Cardiac fibroblast (primary cell): ENCODE measurements at regions not wholly inside any gene's neighbourhood (a gene's known extent, or its start where the extent isn't known, plus 50 kb on each side); places are given as distances from the start of the nearest gene placed in this dataset.

Source experiments
- DNase-seq, 2 donors: peaks; one replicate each; pipeline versions ENCODE4 v3.0.0 to v3.0.0-alpha.2; 2010; ENCODE audit warnings: low read depth in 2 of 2
- H3K4me3 ChIP-seq, 2 donors: replicated peaks in 1 of 2; 1 replicate in 1 of 2; 2 replicates in 1 of 2; pipeline ENCODE4 v1.5.1; 2011; ENCODE audit warnings: low read depth in 2 of 2, low read length in 2 of 2, mild to moderate bottlenecking in 2 of 2, moderate library complexity in 1 of 2
- TF ChIP-seq, protein P1 (sequence below): IDR thresholded peaks from one replicate; pipeline ENCODE4 v1.5.1; 2011; ENCODE audit warnings: low read depth, mild to moderate bottlenecking, low read length, inconsistent platforms

DNA sequence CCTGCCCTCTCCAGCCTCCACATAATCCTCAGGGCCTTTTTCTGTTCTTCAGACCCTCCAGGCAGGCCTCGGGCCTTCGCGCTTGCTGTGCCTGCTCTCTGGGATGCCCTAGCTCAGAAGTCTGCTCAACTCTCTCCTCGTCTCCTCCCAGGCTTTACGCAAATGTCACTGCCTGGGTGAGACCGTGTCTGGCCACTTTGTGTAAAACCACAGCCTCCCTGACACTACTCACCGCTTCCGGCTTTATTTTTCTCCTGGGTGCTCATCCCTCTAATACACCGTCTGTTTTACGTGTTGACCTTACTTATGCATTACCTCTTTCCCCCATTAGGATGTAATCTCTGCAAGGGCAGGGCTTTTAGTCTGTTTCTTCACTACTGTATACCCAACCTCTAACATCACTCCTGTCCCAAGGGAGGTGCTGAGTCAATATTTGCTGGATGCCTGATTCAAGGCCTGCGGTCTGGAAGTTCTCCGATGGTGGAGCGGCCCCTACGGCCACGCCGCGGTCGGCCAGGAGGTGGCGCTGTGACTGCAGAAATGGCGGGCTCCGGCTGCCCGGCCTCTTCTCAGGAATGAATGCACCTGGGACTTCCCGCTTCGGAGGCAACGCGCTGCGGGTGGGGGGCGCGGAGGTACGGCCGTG is 58.2 kb upstream of the THY1 start:
- peak; percentile 97 to 100 for DNase-seq
- H3K4me3 ChIP-seq = no peak overlapping the region
- TF ChIP-seq, protein P1, sequence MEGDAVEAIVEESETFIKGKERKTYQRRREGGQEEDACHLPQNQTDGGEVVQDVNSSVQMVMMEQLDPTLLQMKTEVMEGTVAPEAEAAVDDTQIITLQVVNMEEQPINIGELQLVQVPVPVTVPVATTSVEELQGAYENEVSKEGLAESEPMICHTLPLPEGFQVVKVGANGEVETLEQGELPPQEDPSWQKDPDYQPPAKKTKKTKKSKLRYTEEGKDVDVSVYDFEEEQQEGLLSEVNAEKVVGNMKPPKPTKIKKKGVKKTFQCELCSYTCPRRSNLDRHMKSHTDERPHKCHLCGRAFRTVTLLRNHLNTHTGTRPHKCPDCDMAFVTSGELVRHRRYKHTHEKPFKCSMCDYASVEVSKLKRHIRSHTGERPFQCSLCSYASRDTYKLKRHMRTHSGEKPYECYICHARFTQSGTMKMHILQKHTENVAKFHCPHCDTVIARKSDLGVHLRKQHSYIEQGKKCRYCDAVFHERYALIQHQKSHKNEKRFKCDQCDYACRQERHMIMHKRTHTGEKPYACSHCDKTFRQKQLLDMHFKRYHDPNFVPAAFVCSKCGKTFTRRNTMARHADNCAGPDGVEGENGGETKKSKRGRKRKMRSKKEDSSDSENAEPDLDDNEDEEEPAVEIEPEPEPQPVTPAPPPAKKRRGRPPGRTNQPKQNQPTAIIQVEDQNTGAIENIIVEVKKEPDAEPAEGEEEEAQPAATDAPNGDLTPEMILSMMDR = peak; percentile 94

DNA sequence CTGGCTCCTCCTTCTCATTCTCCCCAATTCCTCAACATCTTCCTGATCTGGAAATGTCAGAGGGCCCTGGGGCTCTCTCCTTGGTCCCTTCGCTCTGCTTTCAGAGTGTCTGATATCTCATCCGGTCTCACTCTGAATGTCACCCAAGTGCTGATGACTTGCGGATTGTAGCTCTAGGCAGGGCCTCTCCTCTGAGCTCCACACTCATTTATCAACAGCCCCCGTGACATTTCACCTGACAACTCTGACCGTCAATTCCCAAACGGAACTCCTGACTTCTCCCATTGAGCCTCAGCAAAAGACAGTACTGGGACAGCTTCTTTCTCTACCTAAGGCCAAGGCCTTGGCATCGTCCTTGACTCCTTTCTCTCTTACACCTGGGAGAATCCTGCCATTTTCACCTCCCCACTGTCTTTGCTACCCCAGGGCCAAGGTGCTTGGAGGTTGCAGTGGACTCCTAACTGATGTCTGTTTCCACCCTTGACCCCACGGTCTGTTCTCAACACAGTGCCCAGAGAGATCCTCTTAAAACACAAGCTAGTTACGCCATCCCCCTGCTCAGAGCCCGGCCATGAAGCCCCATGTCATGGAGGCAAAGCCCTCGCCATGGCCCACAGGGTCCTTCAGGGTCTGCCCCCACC is 57.5 kb upstream of the THY1 start:
- TF ChIP-seq, protein P1 = no peak
- no peak for DNase-seq

DNA sequence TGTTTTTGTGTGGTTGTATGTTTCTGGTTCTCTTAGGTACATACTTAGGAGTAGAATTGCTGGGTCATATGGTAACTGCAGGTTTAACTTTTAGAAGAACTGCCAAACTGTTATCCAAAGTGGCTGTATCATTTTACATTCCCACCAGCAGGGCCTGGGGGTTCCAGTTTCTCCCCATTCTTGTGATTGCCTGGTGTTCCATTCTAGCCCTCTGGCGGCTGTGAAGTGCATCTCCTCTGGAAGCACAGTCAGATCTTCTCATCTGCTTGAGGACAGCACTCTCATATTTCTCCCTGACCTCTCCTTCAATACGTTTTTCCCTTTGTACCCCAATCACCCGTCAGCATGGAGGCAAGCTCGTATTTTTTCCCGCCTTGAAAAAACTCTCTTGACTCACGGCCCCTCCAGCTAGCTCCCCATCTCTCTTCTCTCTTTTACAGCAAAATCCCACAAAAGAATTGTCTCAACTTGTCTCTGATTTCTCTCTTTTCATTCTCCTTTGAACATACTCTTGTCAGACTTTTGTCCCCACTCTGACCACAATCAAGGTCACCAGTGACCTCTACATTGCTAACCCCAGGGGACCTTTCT is 56.8 kb upstream of the THY1 start:
- peak; percentile 28 to 63 for DNase-seq
- TF ChIP-seq, protein P1 = peak; percentile 42
- H3K4me3 ChIP-seq = no peak overlapping the region

More for the DNA sequence above, 57.5 kb upstream of the THY1 start:
- no peak overlapping the region for H3K4me3 ChIP-seq

DNA sequence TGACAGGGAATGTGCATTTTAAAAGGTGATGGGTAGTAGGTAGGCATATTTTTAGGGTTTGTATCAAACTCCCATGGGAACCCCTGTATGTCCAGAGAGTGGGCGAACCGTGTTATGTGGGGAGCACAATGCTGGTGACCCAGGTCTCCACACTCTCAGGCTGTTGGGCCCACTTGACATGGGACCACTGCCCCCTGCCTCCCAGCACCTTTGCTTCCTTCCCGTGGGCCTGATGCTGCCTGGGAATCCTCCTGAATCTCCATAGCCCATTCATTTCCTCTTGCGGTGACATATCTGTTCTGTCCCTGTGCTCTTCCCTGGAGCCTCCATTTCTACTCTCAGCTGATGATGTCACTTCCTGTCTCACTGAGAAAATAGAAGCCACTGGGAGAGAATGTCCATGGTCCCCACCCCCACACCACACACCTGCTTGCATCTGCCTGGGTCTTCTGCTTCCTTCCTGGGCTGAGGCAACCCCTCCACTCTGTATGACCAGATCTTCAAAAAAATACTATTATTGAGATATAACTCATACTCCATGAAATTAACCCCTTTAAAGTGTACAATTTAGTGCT is 55.8 kb upstream of the THY1 start:
- no peak for DNase-seq
- H3K4me3 ChIP-seq = no peak overlapping the region
- TF ChIP-seq, protein P1 = no peak

DNA sequence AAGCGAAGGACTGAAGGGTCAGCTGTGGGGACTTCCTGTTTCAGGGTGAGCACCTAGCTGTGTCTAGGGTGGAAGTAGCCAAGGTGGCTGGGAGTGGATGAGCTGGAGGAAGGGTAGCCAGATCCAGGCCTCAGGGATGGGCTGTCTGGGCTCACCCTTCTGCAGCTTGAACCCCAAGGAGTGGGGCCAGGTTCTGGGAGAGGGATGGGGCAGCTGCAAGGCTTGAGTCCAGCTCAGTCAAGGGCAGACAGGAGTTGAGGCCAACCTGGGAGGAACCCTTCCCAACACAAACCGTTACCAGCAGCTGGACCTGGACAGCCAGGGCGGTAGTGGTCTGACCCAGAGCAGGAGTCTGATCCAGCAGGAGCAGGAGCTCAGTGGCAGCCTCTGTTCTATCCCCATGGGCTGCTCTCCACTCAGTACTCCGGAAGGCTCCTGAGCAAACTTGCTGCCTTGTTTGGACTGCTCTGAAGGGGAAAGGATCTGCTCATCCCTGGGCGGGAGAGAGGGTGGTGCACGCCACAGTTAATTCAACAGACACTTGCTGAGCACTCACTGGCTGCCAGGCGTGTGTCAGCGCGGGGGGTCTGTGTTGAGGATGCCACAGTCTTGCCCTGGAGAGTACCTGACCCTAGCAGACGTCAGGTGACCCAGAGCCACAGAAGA is 53.8 kb upstream of the THY1 start:
- no peak overlapping the region for H3K4me3 ChIP-seq
- TF ChIP-seq, protein P1 = no peak
- no peak for DNase-seq

DNA sequence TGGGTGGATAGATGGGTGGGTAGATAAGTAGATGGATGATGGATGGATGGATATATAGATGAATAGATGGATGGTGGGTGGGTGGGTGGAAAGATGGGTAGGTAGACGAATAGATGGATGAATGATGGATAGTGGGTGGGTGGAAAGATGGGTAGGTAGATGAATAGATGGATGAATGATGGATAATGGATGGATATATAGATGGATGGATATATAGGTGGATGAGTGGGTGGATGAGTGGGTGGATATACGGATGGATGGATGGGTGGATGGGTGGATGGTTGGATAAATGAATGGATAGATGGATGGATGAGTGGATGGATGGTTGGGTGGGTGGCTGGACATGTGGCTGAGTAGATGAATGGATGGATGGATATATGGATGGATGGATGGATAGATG is 53.1 kb upstream of the THY1 start:
- TF ChIP-seq, protein P1 = no peak
- H3K4me3 ChIP-seq = no peak overlapping the region
- no peak for DNase-seq
